HG02759 (cell line): ENCODE measurements at regions not wholly inside any gene's neighbourhood (a gene's known extent, or its start where the extent isn't known, plus 50 kb on each side); places are given as distances from the start of the nearest gene placed in this dataset.

Source experiments
- ATAC-seq: cut with Tn5 transposase; IDR thresholded peaks from one replicate; pipeline ENCODE4 v1.9.1; 2021; ENCODE audit warnings: mild to moderate bottlenecking, moderate library complexity; ENCODE audit not compliant: unreplicated experiment

- no peak for ATAC-seq
Measured at GRCh38 chr11:115721296-115721995, 217.2 kb upstream of the CADM1 start.

DNA sequence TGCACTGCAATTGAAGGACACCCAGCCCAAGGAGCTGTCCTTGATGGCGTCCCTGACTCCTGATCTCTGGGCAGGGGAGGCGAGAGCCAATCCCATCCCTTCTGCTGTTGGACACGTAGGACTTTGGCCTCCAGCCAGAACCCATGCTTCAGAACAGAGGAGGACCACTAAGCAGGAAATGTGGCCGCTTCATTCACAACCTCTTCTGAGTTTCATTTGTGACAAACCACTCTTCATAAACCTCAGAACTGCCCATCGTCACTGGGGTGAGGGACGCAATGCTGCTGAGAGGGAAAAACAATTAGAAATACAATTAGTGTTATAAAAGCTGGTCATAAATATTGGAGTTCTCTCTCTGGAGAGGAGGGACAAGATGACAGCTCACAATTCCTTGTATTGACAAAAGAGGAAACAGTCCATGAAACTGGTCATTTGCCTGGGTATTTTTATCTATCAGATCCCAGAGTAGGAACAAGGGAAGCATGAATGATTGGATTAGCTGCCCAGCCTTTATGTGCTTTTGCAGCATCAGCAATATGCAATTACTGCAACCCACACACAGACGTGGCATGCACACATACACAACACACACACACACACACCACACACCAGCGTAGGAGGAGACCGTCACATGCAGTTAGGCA is 216.5 kb upstream of the CADM1 start:
- no peak for ATAC-seq

DNA sequence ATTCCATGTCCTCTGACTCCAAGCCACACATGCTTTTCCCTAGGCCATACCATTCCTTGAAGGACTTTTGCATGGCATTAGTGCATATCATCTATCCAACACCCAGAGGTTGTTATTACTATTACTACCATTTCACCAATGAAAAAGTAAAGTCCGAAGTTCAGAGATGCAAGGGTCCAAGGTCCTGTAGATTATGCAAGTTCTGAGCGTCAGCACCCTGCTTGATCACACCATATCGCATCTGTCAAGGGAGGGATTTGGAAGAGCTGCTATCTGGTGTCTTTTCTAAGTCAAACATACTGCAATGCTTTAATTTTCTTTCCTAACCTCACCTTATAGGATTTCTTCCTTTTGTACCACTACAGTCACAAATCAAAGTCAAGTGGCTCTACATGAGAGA is 214.7 kb upstream of the CADM1 start:
- ATAC-seq, result no peak

GRCh38 chr11:115718106-115718505 is 213.9 kb upstream of the CADM1 start:
- ATAC-seq, result no peak

DNA sequence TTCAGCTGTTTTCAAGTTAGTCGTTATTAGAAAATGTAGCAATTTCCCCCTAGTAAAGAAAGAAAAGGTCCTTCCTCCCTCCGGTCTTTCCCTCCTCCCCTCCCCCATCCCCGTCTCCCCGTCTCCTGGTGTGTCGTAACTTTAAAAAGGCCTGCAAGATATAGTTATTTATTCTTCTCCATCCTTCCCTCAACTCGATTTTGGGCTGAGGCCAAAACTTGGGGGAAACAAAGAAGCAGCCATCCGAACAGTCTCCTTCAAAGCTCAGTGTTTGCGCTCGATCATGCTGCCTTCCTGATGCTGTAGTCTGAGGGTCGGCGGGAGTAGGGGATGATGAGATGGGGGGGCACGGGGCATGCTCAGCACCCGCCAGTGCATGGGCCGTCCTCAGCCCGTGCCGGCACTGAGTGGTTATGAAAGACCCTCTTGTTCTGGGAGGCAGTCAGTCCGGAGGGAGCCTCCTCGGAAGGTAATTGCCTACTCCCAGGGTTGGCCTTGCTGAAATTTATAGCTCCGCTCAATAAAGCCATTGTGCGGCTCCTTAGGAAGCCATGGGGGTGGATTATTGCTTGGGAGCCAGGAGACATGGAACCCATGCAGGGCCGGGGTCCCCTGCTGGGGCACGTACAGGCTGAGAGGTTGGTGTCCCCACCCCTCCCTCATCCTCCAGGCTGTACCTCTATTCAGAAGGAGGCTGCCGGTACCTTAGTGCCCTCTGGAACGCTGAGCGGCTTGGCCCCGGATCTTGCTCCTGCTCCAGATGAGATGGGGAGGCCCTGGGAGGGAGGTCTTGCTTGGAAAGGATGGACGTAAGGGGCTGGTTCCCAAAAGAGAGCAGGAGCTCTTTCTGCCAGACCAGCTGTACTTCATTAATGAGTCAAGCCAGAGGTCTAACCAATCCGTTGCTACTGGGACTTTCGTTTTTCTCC is 212.7 kb upstream of the CADM1 start:
- ATAC-seq, result no peak

DNA sequence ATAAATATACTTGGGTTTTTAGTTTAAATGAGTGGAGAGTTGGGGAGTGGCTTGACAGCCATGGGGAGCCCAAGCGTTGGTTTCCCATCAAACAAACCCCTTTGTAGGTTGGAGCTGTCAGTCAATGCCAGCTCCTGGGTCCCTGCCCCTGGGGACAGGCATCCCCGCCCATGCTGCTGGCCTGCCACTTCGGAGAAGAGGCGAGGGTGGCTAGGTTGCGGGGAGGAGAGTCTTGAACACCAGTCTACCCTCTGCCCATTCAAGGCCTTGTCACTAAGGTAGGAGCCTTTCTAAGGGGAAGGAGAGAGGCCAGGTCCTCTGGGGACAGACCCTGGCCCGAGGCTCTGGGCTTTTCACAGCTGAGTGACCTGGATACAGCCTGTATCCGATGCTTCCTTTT is 211.9 kb upstream of the CADM1 start:
- ATAC-seq, result no peak

GRCh38 chr11:115715251-115715770 is 211.1 kb upstream of the CADM1 start:
- ATAC-seq, result no peak

DNA sequence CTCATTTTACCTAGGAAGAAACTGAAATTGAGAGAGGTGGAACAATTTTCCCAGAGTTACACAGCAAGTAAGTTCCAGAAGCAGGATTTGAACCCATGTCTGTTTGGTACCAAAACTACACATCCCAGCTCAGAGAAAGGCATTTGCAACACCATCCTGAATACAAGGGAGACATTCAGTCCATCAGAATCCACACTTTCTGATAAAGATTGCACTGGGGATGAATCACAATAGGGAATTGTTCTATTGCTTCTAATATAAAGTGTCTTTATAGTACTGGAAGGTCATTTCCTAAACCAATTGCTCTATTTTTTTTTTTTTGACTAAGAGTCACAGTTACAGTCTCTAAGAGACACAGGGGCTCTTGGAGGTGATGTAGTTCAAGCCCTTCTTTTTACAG is 208.1 kb upstream of the CADM1 start:
- ATAC-seq, result no peak

GRCh38 chr11:115710980-115711379 is 206.8 kb upstream of the CADM1 start:
- ATAC-seq, result no peak

- no peak for ATAC-seq
Measured at GRCh38 chr11:115710426-115710825, 206.2 kb upstream of the CADM1 start.

GRCh38 chr11:115709297-115709696 is 205.1 kb upstream of the CADM1 start:
- ATAC-seq, result no peak

DNA sequence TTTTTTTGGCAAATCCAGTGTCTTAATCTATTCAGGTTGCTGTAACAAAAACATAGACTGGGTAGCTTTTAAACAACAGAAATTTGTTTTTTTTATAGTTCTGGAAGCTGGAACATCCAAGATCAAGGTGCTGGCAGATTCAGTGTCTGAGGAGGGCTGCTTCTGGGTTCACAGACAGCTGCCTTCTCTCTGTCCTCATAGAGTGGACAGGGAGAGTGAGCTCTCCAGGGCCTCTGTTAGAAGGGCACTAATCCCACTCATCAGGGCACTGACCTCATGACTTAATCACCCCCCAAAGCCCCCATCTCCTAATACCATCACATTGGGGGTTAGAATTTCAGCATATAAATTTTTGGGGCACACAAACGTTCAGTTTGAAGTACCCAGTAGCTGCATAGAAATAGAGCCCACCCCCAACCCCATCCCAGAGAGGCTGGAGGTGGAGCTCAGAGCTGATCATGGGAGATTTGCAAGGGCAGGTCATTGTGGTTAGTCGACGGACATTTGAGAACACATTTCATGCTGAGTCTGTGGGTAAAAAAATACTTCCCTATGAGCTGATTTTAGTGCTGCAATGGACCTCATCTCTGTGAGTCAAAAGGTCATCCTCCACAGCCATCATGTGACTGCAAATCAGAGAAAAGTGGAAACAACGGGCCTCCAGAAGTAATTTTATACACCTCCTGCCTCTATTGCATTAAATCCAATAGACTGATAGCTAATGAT is 203.1 kb upstream of the CADM1 start:
- ATAC-seq, result no peak

GRCh38 chr11:115706626-115707135 is 202.5 kb upstream of the CADM1 start:
- no peak for ATAC-seq

DNA sequence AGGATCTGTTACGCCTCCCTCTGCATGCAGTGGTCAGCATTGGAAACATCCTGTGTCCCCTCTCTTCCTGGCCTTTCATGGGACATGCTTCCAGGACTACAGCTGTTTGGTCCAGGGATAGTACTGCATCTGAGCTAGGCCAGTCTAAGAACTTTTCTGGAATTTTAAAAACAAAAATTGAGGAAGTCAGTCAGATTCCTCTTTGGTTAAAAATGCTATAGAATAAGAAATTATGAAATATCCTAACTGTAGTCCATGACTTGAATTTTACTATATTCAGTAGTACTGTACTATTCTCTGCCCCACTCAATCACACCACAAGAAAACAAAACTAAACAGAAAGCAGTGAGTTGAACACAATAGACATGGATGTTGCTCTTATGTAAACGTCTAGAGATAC is 201.0 kb upstream of the CADM1 start:
- ATAC-seq, result no peak

GRCh38 chr11:115700981-115701875 is 197.0 kb upstream of the CADM1 start:
- ATAC-seq, result no peak

DNA sequence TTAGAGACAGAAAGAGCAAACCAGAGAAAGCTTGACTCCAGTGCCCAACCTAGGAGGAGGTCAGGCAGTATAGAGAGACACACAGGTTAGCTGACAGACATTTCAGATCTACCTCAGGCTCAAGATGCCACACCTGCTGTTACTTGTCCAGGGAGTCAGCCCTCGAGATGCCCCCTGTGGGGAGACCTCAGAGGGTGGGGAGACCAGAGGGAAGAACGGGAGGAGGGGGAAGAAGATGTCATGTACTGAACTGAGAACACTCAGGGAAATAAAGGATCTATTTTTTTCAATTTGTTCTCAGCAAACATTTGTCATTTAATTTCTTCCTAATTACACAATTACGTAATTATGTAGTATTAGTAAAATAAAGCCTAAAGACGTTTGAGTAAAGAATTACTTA is 196.3 kb upstream of the CADM1 start:
- ATAC-seq, result no peak

DNA sequence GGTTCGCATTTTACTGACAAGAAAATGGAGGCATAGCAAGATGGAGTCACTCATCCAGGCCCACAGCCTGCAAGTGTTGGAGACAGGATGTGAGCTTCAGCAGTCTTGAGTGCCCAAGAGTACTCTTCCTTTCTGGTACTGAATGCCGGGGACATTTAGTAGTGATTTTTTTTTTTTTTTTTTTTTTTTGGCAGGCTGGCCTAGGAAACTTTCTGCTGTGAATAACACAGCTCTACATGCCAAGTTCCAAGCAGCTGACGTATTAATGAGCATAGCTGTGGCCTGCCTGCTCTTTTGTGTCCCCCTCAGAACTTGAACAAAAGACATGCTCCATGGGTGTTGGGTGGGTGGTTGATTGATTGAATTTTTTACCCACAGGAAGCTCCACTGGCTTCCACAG is 195.5 kb upstream of the CADM1 start:
- ATAC-seq, result no peak

DNA sequence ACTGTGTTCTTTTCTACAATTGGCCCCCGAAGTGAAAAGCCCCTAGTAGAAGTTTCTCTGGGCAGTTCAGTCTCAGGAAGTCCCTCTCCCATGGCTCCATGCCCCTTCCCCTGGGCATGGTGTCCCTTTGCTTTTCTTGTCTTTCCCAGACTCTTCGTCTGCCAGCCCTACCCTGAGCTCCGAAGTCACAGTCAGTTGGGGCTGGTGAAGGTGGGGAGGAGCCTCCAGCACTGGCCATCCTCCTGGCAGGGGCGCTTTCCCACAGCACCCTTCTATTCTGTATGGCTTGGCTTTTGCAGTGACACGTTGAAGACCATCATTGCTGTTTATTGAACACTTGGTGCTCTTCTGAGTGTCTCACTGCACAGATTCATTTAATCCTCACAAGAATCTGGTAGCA is 195.1 kb upstream of the CADM1 start:
- ATAC-seq, result no peak

DNA sequence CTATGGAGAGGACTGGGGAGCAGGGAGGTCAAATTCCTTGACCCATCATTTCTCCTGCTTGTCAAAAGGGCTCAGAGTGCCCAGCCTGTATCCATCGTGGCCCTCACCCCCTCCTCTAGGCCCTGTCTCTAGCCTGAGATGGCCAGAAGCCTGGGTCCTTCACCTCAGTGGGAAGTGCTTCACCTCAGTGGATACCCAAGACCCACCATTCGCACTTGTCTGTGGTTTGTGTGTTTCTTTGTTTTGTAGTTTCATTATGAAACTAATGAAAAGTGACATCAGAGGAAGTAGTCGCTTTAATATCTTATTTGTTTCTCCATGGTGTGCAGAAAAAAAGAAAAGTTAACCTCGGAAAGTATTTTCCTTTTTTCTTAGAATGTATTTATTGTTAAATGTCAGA is 194.0 kb upstream of the CADM1 start:
- ATAC-seq, result no peak

DNA sequence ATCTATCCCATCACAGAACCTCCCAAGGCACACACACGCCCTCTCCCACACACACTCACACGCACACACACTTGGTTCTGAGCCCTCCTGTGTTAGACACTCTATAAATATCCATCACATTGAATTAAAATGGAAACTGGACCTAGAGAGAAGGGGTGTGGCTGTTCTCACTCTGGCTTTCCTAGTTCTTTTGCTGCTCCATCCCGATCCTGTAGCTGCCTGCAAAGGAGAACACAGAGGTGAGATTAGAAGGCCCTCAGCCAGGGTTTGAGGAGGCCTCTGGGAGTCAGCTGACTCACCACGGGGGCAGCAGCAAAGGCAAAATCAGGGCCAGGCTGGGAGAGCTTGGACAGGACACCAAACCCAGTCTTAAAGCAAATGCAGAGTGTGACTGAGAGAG is 192.3 kb upstream of the CADM1 start:
- ATAC-seq, result no peak
